ENCODE measurements at regions not wholly inside any gene's neighbourhood (a gene's known extent, or its start where the extent isn't known, plus 50 kb on each side); places are given as distances from the start of the nearest gene placed in this dataset.
A peak's percentile ranks its signal among the peaks of the same experiment; 100 is the strongest.
"Not testable (repeated sequence)": the region's sequence is repeated elsewhere in the genome, so short reads cannot be mapped to it uniquely, and the experiment has no call there.

DNA sequence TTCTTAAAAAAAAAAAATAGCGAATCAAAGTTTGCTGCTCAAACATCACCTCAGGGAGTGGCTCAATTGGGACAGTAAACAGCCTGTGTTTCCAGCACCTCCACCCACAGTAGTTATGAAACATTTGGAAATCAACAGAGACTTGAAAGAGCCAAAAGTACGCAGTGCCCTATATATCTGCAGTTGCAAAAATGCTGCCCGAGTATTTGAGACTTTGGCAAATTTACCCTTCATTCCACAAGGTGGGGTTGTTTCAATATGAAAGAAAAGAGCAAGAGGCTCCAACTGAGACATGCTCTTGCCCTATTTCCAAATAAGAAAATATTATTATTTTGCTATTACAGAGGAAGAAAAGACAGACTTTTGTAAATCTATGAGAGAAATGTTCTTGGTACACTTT lies 851.1 kb upstream of the RAG2 start:
- FAIRE-seq (no peak), DNase-seq (ENCODE audit: low read depth) (peak; percentile 41)

DNA sequence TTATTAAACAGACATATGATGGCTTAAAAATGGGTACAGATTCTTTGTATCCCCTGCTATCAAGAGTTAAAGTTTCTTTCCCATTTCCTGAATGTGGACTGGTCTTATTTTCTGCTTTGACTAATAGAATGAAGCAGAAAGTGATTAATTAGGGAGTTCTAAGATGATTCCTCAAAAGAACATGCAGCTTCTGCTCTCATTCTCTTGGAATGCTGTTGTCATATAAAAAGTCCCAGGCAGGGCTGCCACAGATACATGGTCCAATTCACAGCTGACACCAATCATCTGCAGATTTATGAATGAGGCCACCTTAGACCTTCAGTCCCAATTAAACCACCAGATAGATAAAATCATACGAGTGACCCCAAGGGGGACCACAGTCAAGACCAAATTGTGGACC lies 844.5 kb upstream of the RAG2 start:
- Mint-ChIP-seq H3K4me1 (ENCODE audit: low read depth, unreplicated experiment) (no peaks in the 10 kb centered on the region), H3K27ac (ENCODE audit: unreplicated experiment) (no peak overlapping the region), H3K27me3 (ENCODE audit: low read depth, unreplicated experiment) (no peaks in the 10 kb centered on the region), H3K9me3 (ENCODE audit: unreplicated experiment) (peaks cover 5% of the 10 kb centered on the region), H3K4me3 (ENCODE audit: unreplicated experiment) (no peak overlapping the region), H3K36me3 (ENCODE audit: low read depth, unreplicated experiment) (no peaks in the 10 kb centered on the region)
- Histone ChIP-seq H3K4me1 (ENCODE audit: insufficient read depth, low read length) (no peaks in the 10 kb centered on the region), H3K4me3 (ENCODE audit: insufficient read depth, low read depth, low read length) (no peak overlapping the region), H3K4me2 (ENCODE audit: low read length) (no peak overlapping the region), H4K20me1 (ENCODE audit: insufficient read depth, low read length) (no peaks in the 10 kb centered on the region), H3K27me3 (ENCODE audit: insufficient read depth, low read length) (no peaks in the 10 kb centered on the region), H3K9ac (ENCODE audit: low read length) (no peak overlapping the region), H2AFZ (ENCODE audit: low read depth, low read length) (no peak overlapping the region), H3K27ac (ENCODE audit: low read depth, low read length) (no peak overlapping the region), H3K9me3 (ENCODE audit: insufficient read depth, low read depth, low read length) (no peaks in the 10 kb centered on the region), H3K36me3 (ENCODE audit: insufficient read depth, low read length) (no peaks in the 10 kb centered on the region), H3K79me2 (ENCODE audit: insufficient read depth, low read length) (no peaks in the 10 kb centered on the region)
- FAIRE-seq (no peak), DNase-seq (ENCODE audit: low read depth) (peak; percentile 44)
- no peak for TF ChIP-seq EZH2 (IDR thresholded peaks at IDR 0.05; ENCODE audit: insufficient read depth, low read length)
- TF ChIP-seq, protein P1, sequence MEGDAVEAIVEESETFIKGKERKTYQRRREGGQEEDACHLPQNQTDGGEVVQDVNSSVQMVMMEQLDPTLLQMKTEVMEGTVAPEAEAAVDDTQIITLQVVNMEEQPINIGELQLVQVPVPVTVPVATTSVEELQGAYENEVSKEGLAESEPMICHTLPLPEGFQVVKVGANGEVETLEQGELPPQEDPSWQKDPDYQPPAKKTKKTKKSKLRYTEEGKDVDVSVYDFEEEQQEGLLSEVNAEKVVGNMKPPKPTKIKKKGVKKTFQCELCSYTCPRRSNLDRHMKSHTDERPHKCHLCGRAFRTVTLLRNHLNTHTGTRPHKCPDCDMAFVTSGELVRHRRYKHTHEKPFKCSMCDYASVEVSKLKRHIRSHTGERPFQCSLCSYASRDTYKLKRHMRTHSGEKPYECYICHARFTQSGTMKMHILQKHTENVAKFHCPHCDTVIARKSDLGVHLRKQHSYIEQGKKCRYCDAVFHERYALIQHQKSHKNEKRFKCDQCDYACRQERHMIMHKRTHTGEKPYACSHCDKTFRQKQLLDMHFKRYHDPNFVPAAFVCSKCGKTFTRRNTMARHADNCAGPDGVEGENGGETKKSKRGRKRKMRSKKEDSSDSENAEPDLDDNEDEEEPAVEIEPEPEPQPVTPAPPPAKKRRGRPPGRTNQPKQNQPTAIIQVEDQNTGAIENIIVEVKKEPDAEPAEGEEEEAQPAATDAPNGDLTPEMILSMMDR (IDR thresholded peaks at IDR 0.05; ENCODE audit: insufficient read depth, low read depth, low read length), result no peak

More for the DNA sequence above, 851.1 kb upstream of the RAG2 start:
- Histone ChIP-seq H3K36me3 (ENCODE audit: insufficient read depth, low read length) (no peaks in the 10 kb centered on the region), H3K79me2 (ENCODE audit: insufficient read depth, low read length) (no peaks in the 10 kb centered on the region), H3K27me3 (ENCODE audit: insufficient read depth, low read length) (no peaks in the 10 kb centered on the region), H3K4me2 (ENCODE audit: low read length) (peak overlapping the region; percentile 30), H2AFZ (ENCODE audit: low read depth, low read length) (peak overlapping the region; percentile 67), H3K4me3 (ENCODE audit: insufficient read depth, low read depth, low read length) (no peak overlapping the region), H4K20me1 (ENCODE audit: insufficient read depth, low read length) (no peaks in the 10 kb centered on the region), H3K9me3 (ENCODE audit: insufficient read depth, low read depth, low read length) (no peaks in the 10 kb centered on the region), H3K9ac (ENCODE audit: low read length) (no peak overlapping the region), H3K27ac (ENCODE audit: low read depth, low read length) (no peak overlapping the region), H3K4me1 (ENCODE audit: insufficient read depth, low read length) (no peaks in the 10 kb centered on the region)
- Mint-ChIP-seq H3K9me3 (ENCODE audit: unreplicated experiment) (no peaks in the 10 kb centered on the region), H3K27ac (ENCODE audit: unreplicated experiment) (peak overlapping the region; percentile 31), H3K4me3 (ENCODE audit: unreplicated experiment) (no peak overlapping the region), H3K27me3 (ENCODE audit: low read depth, unreplicated experiment) (no peaks in the 10 kb centered on the region), H3K4me1 (ENCODE audit: low read depth, unreplicated experiment) (peaks cover 18% of the 10 kb centered on the region), H3K36me3 (ENCODE audit: low read depth, unreplicated experiment) (no peaks in the 10 kb centered on the region)
- TF ChIP-seq EZH2 (IDR thresholded peaks at IDR 0.05; ENCODE audit: insufficient read depth, low read length), result no peak
- TF ChIP-seq, protein P1 (IDR thresholded peaks at IDR 0.05; ENCODE audit: insufficient read depth, low read depth, low read length), result peak; percentile 70

DNA sequence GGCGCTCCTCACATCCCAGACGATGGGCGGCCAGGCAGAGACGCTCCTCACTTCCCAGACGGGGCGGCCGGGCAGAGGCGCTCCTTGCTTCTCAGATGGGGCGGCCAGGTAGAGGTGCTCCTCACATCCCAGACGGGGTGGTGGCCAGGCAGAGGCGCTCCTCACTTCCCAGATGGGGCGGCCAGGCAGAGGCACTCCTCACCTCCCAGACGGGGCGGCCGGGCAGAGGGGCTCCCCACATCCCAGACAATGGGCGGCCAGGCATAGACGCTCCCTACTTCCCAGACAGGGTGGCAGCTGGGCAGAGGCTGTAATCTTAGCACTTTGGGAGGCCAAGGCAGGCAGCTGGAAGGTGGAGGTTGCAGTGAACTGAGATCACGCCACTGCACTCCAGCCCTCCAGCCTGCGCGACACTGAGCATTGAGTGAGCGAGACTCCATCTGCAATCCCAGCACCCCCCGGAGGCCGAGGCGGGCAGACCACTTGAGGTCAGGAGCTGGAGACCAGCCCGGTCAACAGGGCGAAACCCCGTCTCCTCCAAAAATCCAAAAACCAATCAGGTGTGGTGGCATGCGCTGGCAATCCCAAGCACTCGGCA lies 833.7 kb upstream of the RAG2 start:
- not testable (repeated sequence) for H3K27ac ChIP-seq (ENCODE audit: low read depth, low read length); H3K36me3 ChIP-seq (ENCODE audit: insufficient read depth, low read length); H3K4me3 Mint-ChIP-seq (ENCODE audit: unreplicated experiment); H3K27me3 Mint-ChIP-seq (ENCODE audit: low read depth, unreplicated experiment); H3K79me2 ChIP-seq (ENCODE audit: insufficient read depth, low read length); H3K4me1 Mint-ChIP-seq (ENCODE audit: low read depth, unreplicated experiment); H2AFZ ChIP-seq (ENCODE audit: low read depth, low read length); H4K20me1 ChIP-seq (ENCODE audit: insufficient read depth, low read length); H3K9me3 ChIP-seq (ENCODE audit: insufficient read depth, low read depth, low read length); H3K4me2 ChIP-seq (ENCODE audit: low read length); H3K4me1 ChIP-seq (ENCODE audit: insufficient read depth, low read length); H3K27me3 ChIP-seq (ENCODE audit: insufficient read depth, low read length); H3K9ac ChIP-seq (ENCODE audit: low read length); H3K36me3 Mint-ChIP-seq (ENCODE audit: low read depth, unreplicated experiment); H3K27ac Mint-ChIP-seq (ENCODE audit: unreplicated experiment); H3K4me3 ChIP-seq (ENCODE audit: insufficient read depth, low read depth, low read length); FAIRE-seq; DNase-seq (ENCODE audit: low read depth)
- H3K9me3 Mint-ChIP-seq (ENCODE audit: unreplicated experiment), result peaks cover 15% of the 10 kb centered on the region

DNA sequence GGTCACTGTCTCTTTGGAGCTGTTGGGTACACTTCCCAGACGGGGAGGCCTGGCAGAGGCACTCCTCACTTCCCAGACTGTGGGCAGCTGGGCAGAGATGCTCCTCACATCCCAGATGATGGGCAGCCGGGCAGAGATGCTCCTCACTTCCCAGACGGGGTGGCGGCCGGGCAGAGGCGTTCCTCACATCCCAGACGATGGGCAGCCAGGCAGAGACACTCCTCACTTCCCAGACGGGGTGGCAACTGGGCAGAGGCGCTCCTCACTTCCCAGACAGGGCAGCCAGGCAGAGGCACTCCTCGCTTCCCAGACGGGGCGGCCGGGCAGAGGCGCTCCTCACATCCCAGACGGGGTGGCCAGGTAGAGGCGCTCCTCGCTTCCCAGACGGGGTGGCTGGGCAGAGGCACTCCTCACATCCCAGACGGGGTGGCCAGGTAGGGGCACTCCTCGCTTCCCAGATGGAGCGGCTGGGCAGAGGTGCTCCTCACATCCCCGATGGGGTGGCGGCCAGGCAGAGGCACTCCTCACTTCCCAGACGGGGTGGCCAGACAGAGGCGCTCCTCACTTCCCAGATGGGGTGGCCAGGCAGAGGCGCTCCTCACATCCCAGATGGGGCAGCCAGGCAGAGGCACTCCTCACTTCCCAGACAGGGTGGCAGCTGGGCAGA lies 833.1 kb upstream of the RAG2 start:
- H3K4me2 ChIP-seq (ENCODE audit: low read length); FAIRE-seq; DNase-seq (ENCODE audit: low read depth); H3K27me3 Mint-ChIP-seq (ENCODE audit: low read depth, unreplicated experiment); H3K27me3 ChIP-seq (ENCODE audit: insufficient read depth, low read length); H3K9me3 ChIP-seq (ENCODE audit: insufficient read depth, low read depth, low read length); H3K4me3 ChIP-seq (ENCODE audit: insufficient read depth, low read depth, low read length); H3K27ac ChIP-seq (ENCODE audit: low read depth, low read length); H3K36me3 ChIP-seq (ENCODE audit: insufficient read depth, low read length); H3K36me3 Mint-ChIP-seq (ENCODE audit: low read depth, unreplicated experiment); H3K27ac Mint-ChIP-seq (ENCODE audit: unreplicated experiment); H4K20me1 ChIP-seq (ENCODE audit: insufficient read depth, low read length); H2AFZ ChIP-seq (ENCODE audit: low read depth, low read length); H3K4me1 Mint-ChIP-seq (ENCODE audit: low read depth, unreplicated experiment); H3K4me1 ChIP-seq (ENCODE audit: insufficient read depth, low read length); H3K79me2 ChIP-seq (ENCODE audit: insufficient read depth, low read length); H3K9ac ChIP-seq (ENCODE audit: low read length); H3K4me3 Mint-ChIP-seq (ENCODE audit: unreplicated experiment): not testable (repeated sequence)
- H3K9me3 Mint-ChIP-seq (ENCODE audit: unreplicated experiment), result peaks cover 15% of the 10 kb centered on the region
